B cell (primary cell): ENCODE measurements at regions not wholly inside any gene's neighbourhood (a gene's known extent, or its start where the extent isn't known, plus 50 kb on each side); places are given as distances from the start of the nearest gene placed in this dataset.

Experiments
- ATAC-seq: fragments of 200-7000 bp; cut with Tn5 transposase; one replicate; pipeline ENCODE4 v1.10.0; 2021; ENCODE audit warnings: low read depth, mild to moderate bottlenecking, moderate number of reproducible peaks, moderate library complexity
- CTCF ChIA-PET: fragments of 350-600 bp; sonication (Branson Sonifier 250); formaldehyde crosslinking; loops from one replicate; lab custom pipeline; 2021; ENCODE audit warnings: antibody characterized with exemption, inconsistent platforms; lab: Charles Lee
- POLR2A ChIA-PET: fragments of 350-600 bp; sonication (Branson Sonifier 250); formaldehyde crosslinking; loops from one replicate; lab custom pipeline; 2021; ENCODE audit warnings: antibody characterized with exemption; lab: Charles Lee
- DNase-seq: peaks from one replicate; pipeline ENCODE4 v3.0.0; 2013
- H2AFZ ChIP-seq: 2 replicates; pipeline ENCODE4 v1.6.1; 2012; ENCODE audit warnings: mild to moderate bottlenecking, low read depth, low read length; ENCODE audit not compliant: insufficient read depth, poor library complexity, severe bottlenecking
- H3K27ac ChIP-seq, 2 donors: 1 replicate in 1 of 2; 2 replicates in 1 of 2; pipeline ENCODE4 v1.5.1; 2012 to 2013; ENCODE audit warnings: low read length in 2 of 2, mild to moderate bottlenecking in 2 of 2, moderate library complexity in 1 of 2
- H3K27me3 ChIP-seq, 4 experiments: fragments of 200-600 bp in 1 of 4; sonication (generic) in 1 of 4; replicated peaks in 1 of 4; 1 replicate in 2 of 4; 2 replicates in 2 of 4; pipeline versions ENCODE4 v1.6.1 to v1.7.0; 2013 to 2016; ENCODE audit warnings: low read length in 3 of 4, mild to moderate bottlenecking in 2 of 4, mixed read lengths in 1 of 4, moderate library complexity in 1 of 4; ENCODE audit not compliant: insufficient read depth in 4 of 4, control insufficient read depth in 3 of 4; ENCODE audit errors: control extremely low read depth in 1 of 4
- H3K36me3 ChIP-seq, 2 experiments: replicated peaks in 1 of 2; 1 replicate in 1 of 2; 2 replicates in 1 of 2; pipeline versions ENCODE4 v1.6.1 to v1.7.1; 2013; ENCODE audit warnings: low read length in 1 of 2; ENCODE audit not compliant: insufficient read depth in 2 of 2, control insufficient read depth in 1 of 2; ENCODE audit errors: control extremely low read depth in 1 of 2, extremely low read depth in 1 of 2
- H3K4me1 ChIP-seq, 2 donors: fragments of 200-600 bp in 1 of 2; sonication (generic) in 1 of 2; 1 replicate in 1 of 2; 2 replicates in 1 of 2; pipeline versions ENCODE4 v1.5.1 to v1.6.1; 2013 to 2017; ENCODE audit warnings: low read length in 2 of 2; ENCODE audit not compliant: control insufficient read depth in 2 of 2, insufficient read depth in 2 of 2
- H3K4me2 ChIP-seq: replicated peaks from 2 replicates; pipeline ENCODE3; 2012; ENCODE audit warnings: mild to moderate bottlenecking, low read depth, low read length; ENCODE audit not compliant: poor library complexity, severe bottlenecking
- H3K4me3 ChIP-seq, 5 experiments: fragments of 200-600 bp in 1 of 5; sonication (generic) in 1 of 5; 1 replicate in 3 of 5; 2 replicates in 2 of 5; pipeline versions ENCODE4 v1.5.1 to v1.7.0; 2011 to 2016; ENCODE audit warnings: low read length in 4 of 5, mild to moderate bottlenecking in 4 of 5, low read depth in 2 of 5, control low read depth in 1 of 5, moderate library complexity in 1 of 5; ENCODE audit not compliant: insufficient read depth in 1 of 5; ENCODE audit errors: control extremely low read depth in 1 of 5, extremely low read depth in 1 of 5
- H3K79me2 ChIP-seq: fragments of 200-600 bp; sonication (generic); one replicate; pipeline ENCODE4 v1.6.0; 2016; ENCODE audit warnings: low read length; ENCODE audit not compliant: control insufficient read depth, insufficient read depth
- H3K9ac ChIP-seq: fragments of 200-600 bp; sonication (generic); 2 replicates; pipeline ENCODE4 v1.6.1; 2017; ENCODE audit warnings: mild to moderate bottlenecking, low read length, moderate library complexity
- H3K9me3 ChIP-seq, 3 donors: one replicate each; pipeline versions ENCODE4 v1.6.1 to v1.7.1; 2013; ENCODE audit warnings: low read length in 2 of 3; ENCODE audit not compliant: control insufficient read depth in 2 of 3, insufficient read depth in 1 of 3; ENCODE audit errors: control extremely low read depth in 1 of 3
- H4K20me1 ChIP-seq: 2 replicates; pipeline ENCODE4 v1.6.0; 2012; ENCODE audit warnings: mild to moderate bottlenecking, low read length; ENCODE audit not compliant: insufficient read depth, control insufficient read depth, poor library complexity, severe bottlenecking
- H3K27ac Mint-ChIP-seq: one replicate; pipeline ENCODE4 v1.8.0; 2021; ENCODE audit warnings: mixed read lengths
- H3K27me3 Mint-ChIP-seq: one replicate; pipeline ENCODE4 v1.8.0; 2021; ENCODE audit warnings: mixed read lengths
- H3K4me1 Mint-ChIP-seq: one replicate; pipeline ENCODE4 v1.8.0; 2021; ENCODE audit warnings: mixed read lengths
- H3K4me3 Mint-ChIP-seq: one replicate; pipeline ENCODE4 v1.8.0; 2021; ENCODE audit warnings: mixed read lengths
- H3K9me3 Mint-ChIP-seq: one replicate; pipeline ENCODE4 v1.8.0; 2022; ENCODE audit warnings: mixed read lengths; ENCODE audit not compliant: insufficient read depth
- EZH2 ChIP-seq: IDR thresholded peaks from 2 replicates; pipeline ENCODE4 v1.6.1; 2012; ENCODE audit warnings: borderline replicate concordance, low read depth, mild to moderate bottlenecking, moderate library complexity, low read length; ENCODE audit not compliant: insufficient read depth, poor library complexity, severe bottlenecking
- WGBS: methylation state at CpG from one replicate; pipeline ENCODE4 v1.1.5; 2013; ENCODE audit warnings: missing lambda C conversion rate; ENCODE audit not compliant: insufficient coverage; 5-methylcytosine and 5-hydroxymethylcytosine counted together
- intact Hi-C: fragments of 100-400 bp; cut with micrococcal nuclease; formaldehyde crosslinking; loops from one replicate; pipeline ENCODE4 v1.10.0; 2022
- TF ChIP-seq, protein P1 (sequence below): fragments of 200-600 bp; IDR thresholded peaks from one replicate; pipeline ENCODE4 v1.8.0; 2022; ENCODE audit warnings: antibody characterized with exemption, mild to moderate bottlenecking

DNA sequence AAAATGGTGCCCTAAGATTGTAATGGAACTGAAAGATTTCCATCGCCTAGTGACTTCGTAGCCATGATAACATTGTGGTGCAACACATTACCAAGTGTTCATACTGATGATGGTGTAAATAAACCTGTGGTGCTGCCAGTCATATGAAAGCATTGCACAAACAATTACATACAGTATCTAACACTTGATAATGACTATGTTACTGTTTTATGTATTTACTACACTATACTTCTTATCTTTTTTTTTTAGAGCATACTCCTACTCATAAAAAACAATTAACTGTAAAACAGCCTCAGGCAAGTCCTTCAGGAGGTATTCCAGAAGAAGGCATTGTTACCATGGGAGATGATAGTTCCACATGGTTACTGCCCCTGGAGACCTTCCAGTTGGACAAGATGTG, 152.7 kb upstream of the EDNRA start:
- H3K4me1 ChIP-seq: no peaks in the 10 kb centered on the region
- H3K9ac ChIP-seq: no peak overlapping the region
- no peak overlapping the region for H3K4me2 ChIP-seq
- H3K4me3 ChIP-seq: no peak overlapping the region
- no peaks in the 10 kb centered on the region for H3K9me3 ChIP-seq
- Mint-ChIP-seq H3K4me3 (no peak overlapping the region), H3K9me3 (no peaks in the 10 kb centered on the region), H3K4me1 (no peaks in the 10 kb centered on the region), H3K27me3 (no peaks in the 10 kb centered on the region), H3K27ac (no peak overlapping the region)
- DNase-seq (no peak), ATAC-seq (no peak)
- no CpG with 5 or more reads among the region's 2 CpGs for WGBS
- no peaks in the 10 kb centered on the region for H3K27me3 ChIP-seq
- no peaks in the 10 kb centered on the region for H3K79me2 ChIP-seq
- no peaks in the 10 kb centered on the region for H3K36me3 ChIP-seq
- CTCF ChIA-PET: no interaction called here
- POLR2A ChIA-PET: no interaction called here
- H3K27ac ChIP-seq: no peak overlapping the region
- no peak overlapping the region for H2AFZ ChIP-seq
- H4K20me1 ChIP-seq: no peaks in the 10 kb centered on the region
- intact Hi-C loops: no loop called here
- TF ChIP-seq, protein P1, sequence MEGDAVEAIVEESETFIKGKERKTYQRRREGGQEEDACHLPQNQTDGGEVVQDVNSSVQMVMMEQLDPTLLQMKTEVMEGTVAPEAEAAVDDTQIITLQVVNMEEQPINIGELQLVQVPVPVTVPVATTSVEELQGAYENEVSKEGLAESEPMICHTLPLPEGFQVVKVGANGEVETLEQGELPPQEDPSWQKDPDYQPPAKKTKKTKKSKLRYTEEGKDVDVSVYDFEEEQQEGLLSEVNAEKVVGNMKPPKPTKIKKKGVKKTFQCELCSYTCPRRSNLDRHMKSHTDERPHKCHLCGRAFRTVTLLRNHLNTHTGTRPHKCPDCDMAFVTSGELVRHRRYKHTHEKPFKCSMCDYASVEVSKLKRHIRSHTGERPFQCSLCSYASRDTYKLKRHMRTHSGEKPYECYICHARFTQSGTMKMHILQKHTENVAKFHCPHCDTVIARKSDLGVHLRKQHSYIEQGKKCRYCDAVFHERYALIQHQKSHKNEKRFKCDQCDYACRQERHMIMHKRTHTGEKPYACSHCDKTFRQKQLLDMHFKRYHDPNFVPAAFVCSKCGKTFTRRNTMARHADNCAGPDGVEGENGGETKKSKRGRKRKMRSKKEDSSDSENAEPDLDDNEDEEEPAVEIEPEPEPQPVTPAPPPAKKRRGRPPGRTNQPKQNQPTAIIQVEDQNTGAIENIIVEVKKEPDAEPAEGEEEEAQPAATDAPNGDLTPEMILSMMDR: no peak
- no peak for TF ChIP-seq EZH2

DNA sequence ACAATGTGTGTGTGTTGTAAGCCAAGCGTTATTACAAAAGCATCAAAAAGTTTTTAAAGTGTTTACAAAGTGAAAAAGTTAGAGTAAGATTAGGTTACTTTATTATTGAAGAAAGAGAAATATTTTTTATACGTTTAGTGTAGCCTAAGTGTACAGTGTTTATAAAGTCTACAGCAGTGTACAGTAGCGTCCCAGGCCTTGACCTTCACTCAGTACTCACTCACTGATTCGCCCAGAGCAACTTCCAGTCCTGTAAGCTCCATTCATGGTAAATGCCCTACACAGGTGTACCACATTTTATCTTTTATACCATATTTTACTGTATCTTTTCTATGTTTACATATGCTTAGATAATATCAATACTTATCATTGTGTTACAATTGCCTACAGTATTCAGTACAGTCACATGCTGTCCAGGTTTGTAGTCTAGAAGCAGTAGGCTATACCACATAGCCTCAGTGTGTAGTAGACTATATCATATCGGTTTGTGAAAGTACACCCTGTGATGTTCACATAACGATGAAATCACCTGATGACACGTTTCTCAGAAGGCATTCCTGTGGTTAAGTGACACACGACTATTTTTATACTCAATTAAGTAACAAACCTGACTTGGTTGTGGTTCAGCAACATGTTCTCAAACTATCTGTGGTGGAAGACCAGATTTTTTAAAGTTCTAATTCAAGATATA, 152.0 kb upstream of the EDNRA start:
- intact Hi-C loops: no loop called here
- TF ChIP-seq, protein P1: no peak
- TF ChIP-seq EZH2: no peak
- H3K4me2 ChIP-seq: no peak overlapping the region
- WGBS: 80% methylated on average over 1 of the region's 8 CpGs
- no peak overlapping the region for H2AFZ ChIP-seq
- no peaks in the 10 kb centered on the region for H3K27me3 Mint-ChIP-seq
- no peaks in the 10 kb centered on the region for H3K4me1 ChIP-seq
- H3K27ac Mint-ChIP-seq: no peak overlapping the region
- H4K20me1 ChIP-seq: no peaks in the 10 kb centered on the region
- ATAC-seq (no peak), DNase-seq (no peak)
- ChIA-PET POLR2A (no interaction called here), CTCF (no interaction called here)
- no peaks in the 10 kb centered on the region for H3K9me3 Mint-ChIP-seq
- H3K36me3 ChIP-seq: no peaks in the 10 kb centered on the region
- no peaks in the 10 kb centered on the region for H3K27me3 ChIP-seq
- no peak overlapping the region for H3K9ac ChIP-seq
- H3K4me3 ChIP-seq: no peak overlapping the region
- no peaks in the 10 kb centered on the region for H3K4me1 Mint-ChIP-seq
- no peak overlapping the region for H3K27ac ChIP-seq
- H3K79me2 ChIP-seq: no peaks in the 10 kb centered on the region
- H3K9me3 ChIP-seq: no peaks in the 10 kb centered on the region
- H3K4me3 Mint-ChIP-seq: no peak overlapping the region
